ENCODE measurements at regions not wholly inside any gene's neighbourhood (a gene's known extent, or its start where the extent isn't known, plus 50 kb on each side); places are given as distances from the start of the nearest gene placed in this dataset.

- H3K27me3 ChIP-seq (ENCODE audit: insufficient read depth, low read length) = no peaks in the 10 kb centered on the region
- H3K9ac ChIP-seq (ENCODE audit: low read length) = no peak overlapping the region
- no peaks in the 10 kb centered on the region for H3K9me2 ChIP-seq (ENCODE audit: low read depth, low read length)
- no peaks in the 10 kb centered on the region for H3K4me1 ChIP-seq (ENCODE audit: insufficient read depth, low read length, severe bottlenecking)
- H2AFZ ChIP-seq (ENCODE audit: low read length) = no peak overlapping the region
- H3K4me3 ChIP-seq (ENCODE audit: low read depth, low read length, poor library complexity, severe bottlenecking) = no peak overlapping the region
- H3K27ac ChIP-seq (ENCODE audit: low read depth, low read length, poor library complexity, severe bottlenecking) = no peak overlapping the region
- no peak overlapping the region for H3K4me2 ChIP-seq (ENCODE audit: low read length)
- no peak for TF ChIP-seq EZH2 (IDR thresholded peaks at IDR 0.05; ENCODE audit: borderline replicate concordance, low read length)
- TF ChIP-seq, protein P1, sequence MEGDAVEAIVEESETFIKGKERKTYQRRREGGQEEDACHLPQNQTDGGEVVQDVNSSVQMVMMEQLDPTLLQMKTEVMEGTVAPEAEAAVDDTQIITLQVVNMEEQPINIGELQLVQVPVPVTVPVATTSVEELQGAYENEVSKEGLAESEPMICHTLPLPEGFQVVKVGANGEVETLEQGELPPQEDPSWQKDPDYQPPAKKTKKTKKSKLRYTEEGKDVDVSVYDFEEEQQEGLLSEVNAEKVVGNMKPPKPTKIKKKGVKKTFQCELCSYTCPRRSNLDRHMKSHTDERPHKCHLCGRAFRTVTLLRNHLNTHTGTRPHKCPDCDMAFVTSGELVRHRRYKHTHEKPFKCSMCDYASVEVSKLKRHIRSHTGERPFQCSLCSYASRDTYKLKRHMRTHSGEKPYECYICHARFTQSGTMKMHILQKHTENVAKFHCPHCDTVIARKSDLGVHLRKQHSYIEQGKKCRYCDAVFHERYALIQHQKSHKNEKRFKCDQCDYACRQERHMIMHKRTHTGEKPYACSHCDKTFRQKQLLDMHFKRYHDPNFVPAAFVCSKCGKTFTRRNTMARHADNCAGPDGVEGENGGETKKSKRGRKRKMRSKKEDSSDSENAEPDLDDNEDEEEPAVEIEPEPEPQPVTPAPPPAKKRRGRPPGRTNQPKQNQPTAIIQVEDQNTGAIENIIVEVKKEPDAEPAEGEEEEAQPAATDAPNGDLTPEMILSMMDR (IDR thresholded peaks at IDR 0.05; ENCODE audit: low read length) = no peak
- no peaks in the 10 kb centered on the region for H3K79me2 ChIP-seq (ENCODE audit: insufficient read depth, low read length)
- no peaks in the 10 kb centered on the region for H3K36me3 ChIP-seq (ENCODE audit: insufficient read depth, low read length)
- no peaks in the 10 kb centered on the region for H4K20me1 ChIP-seq (ENCODE audit: insufficient read depth, low read length)
- no peaks in the 10 kb centered on the region for H3K9me3 ChIP-seq (ENCODE audit: low read length)
- no peaks in the 10 kb centered on the region for H3F3A ChIP-seq (ENCODE audit: insufficient read depth, low read length)
These were observed 359.4 kb upstream of the KCNH7 start for GRCh38 chr2:163198007-163198406.

DNA sequence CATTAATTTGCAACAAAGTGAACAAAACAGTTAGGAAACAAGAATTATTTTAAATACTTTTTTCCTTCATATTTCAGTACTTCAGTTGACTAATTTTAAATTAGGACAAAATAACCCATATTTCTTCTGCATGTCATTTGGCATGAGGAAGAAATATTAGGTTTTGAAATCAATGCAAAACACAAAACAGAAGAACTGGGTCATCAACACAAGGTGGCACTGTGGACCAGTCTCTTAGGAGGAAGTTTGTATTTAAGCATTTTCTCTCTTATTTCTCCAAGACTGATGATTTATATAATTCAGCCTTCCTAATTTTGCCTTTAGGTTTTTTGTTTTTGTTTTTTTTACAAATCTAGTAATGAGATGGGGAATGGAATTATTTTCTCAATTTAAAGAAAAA is 352.8 kb upstream of the KCNH7 start:
- no peak overlapping the region for H3K27ac ChIP-seq (ENCODE audit: low read depth, low read length, poor library complexity, severe bottlenecking)
- no peaks in the 10 kb centered on the region for H3K4me1 ChIP-seq (ENCODE audit: insufficient read depth, low read length, severe bottlenecking)
- H3K36me3 ChIP-seq (ENCODE audit: insufficient read depth, low read length) = no peaks in the 10 kb centered on the region
- H4K20me1 ChIP-seq (ENCODE audit: insufficient read depth, low read length) = no peaks in the 10 kb centered on the region
- no peak overlapping the region for H3K4me3 ChIP-seq (ENCODE audit: low read depth, low read length, poor library complexity, severe bottlenecking)
- H3K9me2 ChIP-seq (ENCODE audit: low read depth, low read length) = no peaks in the 10 kb centered on the region
- no peak overlapping the region for H3K9ac ChIP-seq (ENCODE audit: low read length)
- no peak overlapping the region for H3K4me2 ChIP-seq (ENCODE audit: low read length)
- H3K79me2 ChIP-seq (ENCODE audit: insufficient read depth, low read length) = no peaks in the 10 kb centered on the region
- H3F3A ChIP-seq (ENCODE audit: insufficient read depth, low read length) = no peaks in the 10 kb centered on the region
- H3K9me3 ChIP-seq (ENCODE audit: low read length) = no peaks in the 10 kb centered on the region
- no peaks in the 10 kb centered on the region for H3K27me3 ChIP-seq (ENCODE audit: insufficient read depth, low read length)
- no peak for TF ChIP-seq EZH2 (IDR thresholded peaks at IDR 0.05; ENCODE audit: borderline replicate concordance, low read length)
- TF ChIP-seq, protein P1 (IDR thresholded peaks at IDR 0.05; ENCODE audit: low read length) = peak; percentile 63
- H2AFZ ChIP-seq (ENCODE audit: low read length) = no peak overlapping the region

DNA sequence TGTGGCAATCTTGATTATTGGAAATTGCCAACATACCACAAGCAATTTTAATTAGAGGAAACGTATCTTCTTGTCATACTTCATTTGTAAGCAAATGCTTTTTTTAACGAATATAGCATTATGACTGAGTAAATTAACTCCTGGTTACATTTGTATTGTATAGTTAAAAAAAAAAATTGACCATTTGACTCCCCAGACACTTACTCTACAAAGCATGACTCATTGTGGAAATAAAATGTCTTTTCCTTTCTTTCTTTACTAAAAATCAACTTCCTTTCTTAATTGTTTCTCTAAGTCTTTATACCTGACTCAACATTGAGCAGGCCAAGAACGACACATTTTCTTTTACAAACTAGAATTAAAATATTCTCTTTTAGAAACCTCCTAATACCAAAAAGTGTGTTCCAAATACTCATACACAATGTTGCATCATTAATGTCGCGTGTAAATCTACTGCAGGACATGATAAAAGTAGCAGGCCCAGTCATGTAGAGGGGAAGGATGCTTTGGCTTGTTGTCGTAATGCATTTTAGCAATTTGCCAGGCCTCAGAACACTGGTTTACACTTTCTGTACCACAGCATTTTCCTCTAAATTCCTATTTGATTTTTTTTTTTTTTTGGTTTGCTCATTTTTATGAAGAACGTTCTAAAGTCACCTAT is 349.6 kb upstream of the KCNH7 start:
- Histone ChIP-seq H3K4me2 (ENCODE audit: low read length) (no peak overlapping the region), H3F3A (ENCODE audit: insufficient read depth, low read length) (no peaks in the 10 kb centered on the region), H4K20me1 (ENCODE audit: insufficient read depth, low read length) (no peaks in the 10 kb centered on the region), H3K9me3 (ENCODE audit: low read length) (no peaks in the 10 kb centered on the region), H3K4me1 (ENCODE audit: insufficient read depth, low read length, severe bottlenecking) (no peaks in the 10 kb centered on the region), H3K79me2 (ENCODE audit: insufficient read depth, low read length) (no peaks in the 10 kb centered on the region), H3K4me3 (ENCODE audit: low read depth, low read length, poor library complexity, severe bottlenecking) (no peak overlapping the region), H3K27ac (ENCODE audit: low read depth, low read length, poor library complexity, severe bottlenecking) (no peak overlapping the region), H3K9me2 (ENCODE audit: low read depth, low read length) (no peaks in the 10 kb centered on the region), H3K27me3 (ENCODE audit: insufficient read depth, low read length) (no peaks in the 10 kb centered on the region), H3K9ac (ENCODE audit: low read length) (no peak overlapping the region), H2AFZ (ENCODE audit: low read length) (no peak overlapping the region), H3K36me3 (ENCODE audit: insufficient read depth, low read length) (no peaks in the 10 kb centered on the region)
- no peak for TF ChIP-seq EZH2 (IDR thresholded peaks at IDR 0.05; ENCODE audit: borderline replicate concordance, low read length)
- TF ChIP-seq, protein P1 (IDR thresholded peaks at IDR 0.05; ENCODE audit: low read length) = no peak

All from OCI-LY1 (cell line).